NCI-H510A treated with DMSO at 0.1 percent for 48 hours (cell line): ENCODE measurements at regions not wholly inside any gene's neighbourhood (a gene's known extent, or its start where the extent isn't known, plus 50 kb on each side); places are given as distances from the start of the nearest gene placed in this dataset.
"Not testable (repeated sequence)": the region's sequence is repeated elsewhere in the genome, so short reads cannot be mapped to it uniquely, and the experiment has no call there.

ENCODE experiments used
- DNase-seq: peaks from one replicate; lab custom pipeline; 2025; lab: John Stamatoyannopoulos, UW

DNA sequence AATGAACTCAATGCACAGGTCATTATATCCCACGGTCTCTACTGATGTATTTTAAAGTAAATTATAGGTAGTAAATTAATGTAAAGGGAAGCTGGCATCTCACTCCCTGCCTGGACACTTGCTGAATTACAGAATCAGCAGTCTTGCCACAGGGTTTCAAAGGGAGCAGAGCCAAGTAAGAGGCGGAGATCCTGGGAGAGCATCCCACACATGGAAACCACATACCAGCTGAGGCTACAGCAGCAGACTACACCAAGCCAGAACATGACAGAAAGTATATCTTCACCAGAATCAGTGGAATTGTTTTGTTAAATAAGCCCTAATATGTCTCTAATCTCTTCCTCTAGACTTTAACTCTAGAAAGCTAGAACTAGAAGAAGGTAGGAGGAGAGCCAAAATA lies 1689.2 kb upstream of the WWC1 start:
- no peak for DNase-seq

DNA sequence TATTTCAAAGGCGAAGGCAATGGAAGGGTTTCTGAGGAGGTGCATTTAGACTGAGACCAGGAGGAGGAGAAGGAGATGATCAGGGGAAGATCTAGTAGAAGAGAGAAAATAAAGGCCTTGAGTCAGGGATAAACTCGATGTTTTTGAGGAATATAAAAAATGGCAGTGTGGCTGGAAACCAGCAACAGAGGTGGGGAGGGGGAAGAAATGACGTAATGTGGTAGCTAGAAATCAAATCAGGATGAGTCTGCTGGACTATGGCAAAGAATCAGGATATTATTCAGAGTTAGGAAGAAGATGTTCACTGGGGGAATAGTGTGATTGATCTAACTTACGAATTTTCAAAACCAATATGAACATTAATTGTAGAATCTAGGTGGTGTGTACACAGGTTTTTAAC lies 1673.9 kb upstream of the WWC1 start:
- no peak for DNase-seq

DNA sequence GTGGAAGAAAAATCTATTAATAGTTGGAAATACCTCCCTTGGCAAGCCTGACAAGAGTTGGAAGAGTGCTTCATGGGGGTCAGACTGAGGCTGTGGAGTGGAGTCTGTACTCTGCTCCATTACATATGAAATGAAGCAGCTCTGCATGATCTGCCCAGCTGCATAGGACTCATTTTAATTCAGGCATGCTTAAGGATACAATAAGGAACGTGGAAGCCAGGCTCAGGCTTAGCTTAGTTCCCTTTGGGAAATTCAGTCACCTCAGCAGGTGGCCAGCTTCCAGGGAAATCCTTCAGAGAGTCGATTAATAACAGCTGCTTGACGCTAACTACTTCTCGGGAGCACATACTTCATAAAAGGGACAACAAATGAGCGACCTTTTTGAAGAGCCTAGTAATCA lies 1672.9 kb upstream of the WWC1 start:
- DNase-seq: no peak

DNA sequence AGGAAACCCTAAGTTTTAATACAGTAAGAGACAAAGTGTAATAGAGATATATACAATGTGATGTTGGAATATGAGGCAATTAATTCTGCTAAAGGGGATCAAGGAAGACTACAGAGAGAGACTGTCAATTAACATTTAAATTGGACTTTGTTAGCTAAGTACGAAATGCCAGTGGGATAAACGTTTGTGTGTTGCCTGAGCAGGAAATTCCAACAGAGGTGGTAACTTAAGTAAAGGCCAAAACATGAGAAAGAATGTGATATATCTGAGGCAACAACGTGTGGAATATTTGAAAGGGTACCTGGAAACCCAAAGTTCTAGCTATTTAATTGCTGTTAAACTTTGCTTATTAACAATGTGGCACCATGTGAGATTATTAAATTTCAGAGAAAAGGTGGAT lies 1666.9 kb upstream of the WWC1 start:
- DNase-seq: no peak

DNA sequence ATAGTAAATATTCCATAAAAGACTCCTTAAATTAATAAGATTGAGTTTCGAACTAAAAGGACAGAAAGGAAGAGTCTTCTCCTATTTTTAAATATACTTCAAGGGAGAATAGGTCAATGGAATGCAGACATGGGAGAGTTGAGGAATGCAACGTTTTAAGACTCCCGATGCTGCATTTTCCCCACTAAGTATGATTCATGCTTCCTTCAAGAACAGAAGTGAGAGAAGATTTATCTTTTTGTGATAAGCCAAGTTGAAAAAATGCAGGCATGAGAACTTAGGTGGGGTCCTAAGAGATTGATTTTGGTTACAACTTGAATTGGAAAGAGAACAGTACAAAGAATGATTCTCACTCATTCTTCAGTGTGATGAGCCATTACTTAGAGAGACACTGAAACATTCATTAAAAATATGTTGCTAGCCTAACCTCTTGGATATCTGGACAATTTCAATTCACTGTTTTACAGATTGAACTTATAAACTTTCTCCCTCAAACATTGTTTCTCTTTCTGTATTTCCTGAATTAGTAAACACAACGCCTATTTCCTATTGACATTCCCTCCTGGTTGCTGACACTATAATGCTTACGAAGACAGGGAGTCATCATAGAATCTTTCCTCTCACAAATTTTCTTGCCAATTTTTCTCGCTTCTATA lies 1666.1 kb upstream of the WWC1 start:
- no peak for DNase-seq

DNA sequence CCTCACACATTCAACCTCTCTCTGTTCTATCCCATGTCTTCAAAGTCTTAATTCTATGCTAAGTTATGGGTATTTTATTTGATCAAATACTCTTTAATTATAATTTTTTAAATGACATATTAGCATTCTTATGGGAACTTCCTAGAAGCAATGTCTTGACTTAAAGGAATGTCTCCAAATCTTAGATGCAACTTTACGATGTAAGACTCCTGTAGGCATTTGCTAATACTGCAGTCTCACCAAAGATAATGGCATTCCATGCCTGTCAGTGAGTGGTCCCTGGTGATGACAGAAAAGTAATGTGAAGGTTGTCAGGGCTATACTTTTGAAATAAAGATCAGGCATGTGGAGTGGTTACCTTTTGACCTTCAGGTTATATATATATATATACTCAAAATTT lies 1654.2 kb upstream of the WWC1 start:
- DNase-seq: no peak

DNA sequence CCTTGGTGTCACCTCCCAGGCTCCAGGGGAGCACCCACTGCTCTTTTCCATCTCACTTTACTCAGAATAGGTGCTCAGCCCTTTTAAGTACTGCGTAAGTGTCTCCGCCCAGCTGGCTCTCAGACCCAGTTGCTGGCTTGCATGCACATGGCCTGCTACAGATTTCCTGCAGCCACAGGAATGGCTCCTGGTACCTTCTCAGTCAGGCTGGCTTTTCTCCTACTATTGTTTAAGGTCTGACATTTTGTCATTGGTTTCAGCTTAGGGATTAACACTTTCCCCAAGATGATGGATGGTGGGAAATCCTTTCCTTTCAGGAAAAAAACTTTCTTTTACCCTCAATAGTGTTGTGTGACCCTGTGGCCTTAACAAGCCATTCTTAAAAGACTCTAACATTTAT lies 1652.3 kb upstream of the WWC1 start:
- no peak for DNase-seq

DNA sequence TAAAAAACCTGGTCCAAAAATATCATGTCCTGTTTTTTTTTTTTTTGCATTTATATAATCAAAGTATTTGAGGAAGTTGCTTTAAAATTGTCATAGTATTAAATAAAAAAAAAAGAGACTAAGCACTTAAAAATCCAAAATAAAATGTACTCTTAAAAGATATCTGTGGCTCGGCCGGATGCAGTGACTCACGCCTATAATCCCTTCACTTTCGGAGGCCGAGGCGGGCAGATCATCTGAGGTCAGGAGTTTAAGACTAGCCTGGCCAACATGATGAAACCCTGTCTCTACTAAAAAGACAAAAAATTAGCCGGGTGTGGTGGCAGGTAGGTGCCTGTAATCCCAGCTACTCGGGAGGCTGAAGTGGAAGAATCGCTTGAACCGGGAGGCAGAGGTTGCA lies 1651.3 kb upstream of the WWC1 start:
- DNase-seq: not testable (repeated sequence)

DNA sequence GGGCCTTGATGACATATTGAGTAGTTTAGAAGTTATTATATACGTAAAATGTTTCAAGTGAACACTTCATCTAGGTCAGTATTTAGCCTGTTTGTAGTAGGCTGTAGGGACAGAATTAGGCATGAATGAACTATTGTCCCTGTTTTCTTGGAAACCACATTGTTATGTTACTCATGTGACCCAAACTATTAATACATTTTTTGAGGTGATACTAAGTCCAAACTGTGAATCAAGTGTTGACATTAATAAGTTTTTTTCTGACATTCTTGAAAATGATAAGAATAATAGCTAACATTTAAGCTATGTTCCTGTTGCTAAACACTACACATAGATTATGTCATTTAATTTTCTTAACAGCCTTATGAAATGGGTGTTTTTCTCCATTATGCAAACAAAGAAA lies 1642.7 kb upstream of the WWC1 start:
- no peak for DNase-seq

DNA sequence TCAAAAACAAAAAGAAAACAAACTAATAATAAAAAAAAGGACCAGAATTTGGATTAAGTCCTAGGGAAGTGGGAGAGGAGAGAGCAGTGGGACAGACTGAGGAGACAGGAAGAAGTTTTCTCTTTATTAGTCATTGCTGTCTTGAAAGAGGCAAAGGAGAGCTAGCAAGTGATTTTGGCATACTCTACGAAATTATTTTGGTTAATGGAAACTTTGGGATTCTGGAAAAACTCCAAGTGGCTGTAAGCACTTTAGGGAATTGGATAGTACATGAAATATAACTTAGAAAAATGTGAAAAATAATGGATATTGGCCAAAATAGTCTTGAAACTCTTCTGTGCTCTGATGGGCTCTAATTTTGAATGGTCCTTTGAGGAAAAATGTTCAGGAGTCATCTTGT lies 1641.8 kb upstream of the WWC1 start:
- no peak for DNase-seq

DNA sequence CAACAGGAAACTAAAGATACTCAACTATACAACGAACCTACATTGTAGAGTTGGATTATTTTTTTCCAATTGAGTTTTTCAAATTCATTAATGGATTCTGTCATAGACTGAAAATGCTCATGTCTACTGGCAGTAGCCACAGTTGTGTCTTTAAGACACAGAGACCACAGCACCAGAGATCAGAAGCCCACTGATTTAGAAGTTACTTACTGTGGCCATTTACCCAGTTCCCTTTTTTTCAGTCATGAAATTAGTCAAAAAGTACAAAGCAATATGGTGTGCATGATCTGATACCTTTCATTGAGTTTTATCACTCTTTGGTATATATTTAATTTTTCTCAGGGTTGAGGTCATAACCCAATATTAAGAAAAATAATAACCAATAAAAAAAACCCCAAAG lies 1640.2 kb upstream of the WWC1 start:
- no peak for DNase-seq

DNA sequence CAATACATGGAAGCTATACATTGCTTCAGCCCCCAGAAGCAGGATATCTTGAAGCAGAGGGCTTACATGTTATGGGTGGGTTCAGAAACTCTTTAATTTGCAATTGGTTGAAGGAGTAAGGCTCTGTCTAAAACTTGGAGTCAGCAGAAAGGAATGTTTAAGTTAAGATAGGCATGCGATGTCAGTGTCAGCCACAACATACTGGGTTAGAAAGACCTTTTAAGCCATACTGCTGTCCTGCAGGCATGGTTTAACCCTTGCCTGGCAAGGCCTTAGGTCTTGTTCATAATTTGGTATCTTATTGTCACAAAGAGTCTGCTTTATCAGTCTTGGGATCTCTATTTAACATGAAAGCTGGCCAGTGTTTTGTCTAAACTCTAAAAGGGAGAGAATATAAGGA lies 1619.6 kb upstream of the WWC1 start:
- DNase-seq: no peak

DNA sequence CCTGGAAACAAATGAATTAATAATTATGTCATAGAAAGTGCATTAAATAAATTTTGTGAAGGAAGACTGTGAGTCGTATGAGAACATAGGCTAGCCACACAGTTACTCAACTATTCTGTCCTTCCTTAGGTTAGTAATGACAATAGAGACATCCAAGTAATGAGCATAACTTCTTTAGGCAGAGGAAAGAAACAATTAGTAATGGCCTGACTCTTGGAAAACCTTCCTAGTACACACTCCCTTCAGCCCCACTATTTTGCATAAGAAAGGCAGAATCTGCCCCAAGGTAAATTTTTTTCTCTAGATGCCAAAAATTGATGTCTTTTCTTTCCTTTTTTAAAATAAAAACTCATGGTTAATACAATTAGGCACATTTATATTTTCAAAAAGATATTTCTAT lies 1619.0 kb upstream of the WWC1 start:
- no peak for DNase-seq

DNA sequence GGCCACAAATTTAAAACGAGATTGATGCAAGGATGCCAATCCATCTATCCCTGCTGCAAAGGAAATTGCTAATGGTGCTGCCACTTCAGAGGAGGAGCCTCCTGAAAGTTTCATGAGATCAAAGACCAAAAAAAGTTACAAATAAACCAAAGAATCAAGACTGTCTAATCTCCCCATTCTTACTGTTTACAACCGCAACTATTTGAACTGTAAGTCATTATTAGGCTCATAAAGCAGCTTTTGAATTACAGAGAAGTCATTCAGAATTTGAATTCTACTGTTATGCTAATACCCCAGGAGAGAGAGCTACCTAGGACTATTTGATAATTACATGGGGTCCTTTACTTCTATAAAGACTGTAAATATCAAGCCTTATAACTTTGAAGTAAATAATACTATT lies 1613.6 kb upstream of the WWC1 start:
- no peak for DNase-seq

DNA sequence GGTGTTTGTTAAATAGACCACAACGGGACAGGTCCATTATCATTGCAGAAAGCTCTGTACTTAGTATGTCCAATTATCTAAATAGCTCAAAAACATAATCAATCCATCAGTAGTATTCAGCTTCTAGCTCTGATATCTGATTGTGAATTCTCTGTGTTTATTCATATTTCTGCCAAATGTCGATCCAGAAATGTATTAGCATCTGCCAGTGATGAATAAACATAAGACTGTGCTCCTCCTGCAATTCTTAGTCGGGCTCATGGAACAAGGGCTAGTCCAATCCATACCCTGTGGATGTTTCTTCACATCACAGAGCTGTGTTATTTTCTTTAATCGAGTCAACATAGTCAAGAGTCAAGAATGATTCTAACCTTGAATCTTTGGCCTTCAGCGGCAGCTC lies 1612.1 kb upstream of the WWC1 start:
- DNase-seq: no peak

DNA sequence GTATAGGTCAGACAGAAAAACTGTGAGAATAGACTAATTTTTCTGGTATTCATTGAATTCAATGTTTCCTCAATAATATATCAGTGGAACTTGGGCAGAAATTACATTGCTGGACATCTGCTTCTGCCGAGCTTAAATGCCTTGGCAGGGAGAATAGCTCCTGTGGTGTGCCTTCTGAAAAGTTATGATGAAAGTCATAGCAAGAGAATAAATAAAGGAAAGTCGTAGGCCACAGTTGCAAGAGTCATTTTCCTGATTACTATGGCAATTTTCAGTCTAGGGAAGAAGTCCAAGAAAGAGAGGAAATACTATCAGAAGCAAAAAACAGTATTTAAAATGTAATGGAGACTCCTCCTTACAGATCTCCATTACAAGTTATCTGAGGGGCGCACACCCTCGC lies 1596.1 kb upstream of the WWC1 start:
- no peak for DNase-seq

DNA sequence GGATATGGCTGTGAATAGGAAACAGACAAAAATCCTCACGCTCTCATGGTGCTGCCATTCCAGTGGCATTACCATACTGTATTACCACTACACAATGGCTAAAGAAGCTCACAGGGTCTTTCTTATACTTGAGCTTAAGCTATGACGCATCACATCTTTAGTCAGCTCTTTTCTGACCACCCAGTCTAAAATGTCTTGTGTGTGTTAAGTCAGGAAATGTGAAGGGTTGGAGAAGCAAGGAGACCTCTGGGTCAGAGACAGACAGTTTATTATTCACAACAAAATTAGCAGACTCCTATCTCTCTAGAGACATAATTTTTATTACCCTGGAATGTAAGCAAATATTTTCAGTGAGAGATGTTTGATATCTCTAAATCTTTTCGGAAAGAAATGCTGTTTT lies 1583.2 kb upstream of the WWC1 start:
- DNase-seq: no peak

DNA sequence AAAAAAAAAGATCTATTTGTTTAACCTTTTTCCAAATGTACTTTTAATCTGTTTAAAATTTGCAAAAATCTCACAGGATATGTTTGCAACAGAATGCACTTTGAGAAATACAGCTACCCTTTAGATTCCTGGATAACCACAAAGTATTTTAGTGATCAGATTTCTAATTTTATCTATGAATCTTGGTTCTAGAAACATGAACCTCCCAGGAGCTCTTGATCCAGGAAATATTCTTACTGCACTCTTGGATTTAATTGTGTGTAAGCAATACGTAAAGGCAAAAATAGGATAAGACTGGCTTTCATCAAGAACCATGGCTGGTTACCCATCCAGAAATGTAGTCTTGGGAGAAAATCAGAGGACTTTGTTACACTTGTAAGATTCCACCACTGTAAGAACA lies 1581.8 kb upstream of the WWC1 start:
- no peak for DNase-seq

DNA sequence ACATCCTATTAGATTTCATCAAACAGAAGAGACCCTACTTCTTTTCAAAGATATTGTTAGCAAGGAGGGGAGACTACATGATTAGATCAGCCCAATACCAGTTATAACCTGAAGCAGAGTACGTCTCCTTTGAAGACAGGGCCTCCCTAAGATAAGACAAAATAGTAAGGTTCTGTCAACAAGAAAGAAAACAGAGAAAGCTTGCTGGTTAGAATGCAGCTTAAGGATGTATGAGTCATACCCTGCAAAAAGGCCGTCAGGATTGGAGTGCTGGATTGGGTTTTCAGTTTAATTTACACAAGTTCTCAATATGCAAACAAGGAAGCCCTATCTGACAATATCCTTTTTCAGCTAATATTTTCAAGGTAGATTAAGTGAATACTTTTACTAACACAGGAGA lies 1581.2 kb upstream of the WWC1 start:
- DNase-seq: no peak

DNA sequence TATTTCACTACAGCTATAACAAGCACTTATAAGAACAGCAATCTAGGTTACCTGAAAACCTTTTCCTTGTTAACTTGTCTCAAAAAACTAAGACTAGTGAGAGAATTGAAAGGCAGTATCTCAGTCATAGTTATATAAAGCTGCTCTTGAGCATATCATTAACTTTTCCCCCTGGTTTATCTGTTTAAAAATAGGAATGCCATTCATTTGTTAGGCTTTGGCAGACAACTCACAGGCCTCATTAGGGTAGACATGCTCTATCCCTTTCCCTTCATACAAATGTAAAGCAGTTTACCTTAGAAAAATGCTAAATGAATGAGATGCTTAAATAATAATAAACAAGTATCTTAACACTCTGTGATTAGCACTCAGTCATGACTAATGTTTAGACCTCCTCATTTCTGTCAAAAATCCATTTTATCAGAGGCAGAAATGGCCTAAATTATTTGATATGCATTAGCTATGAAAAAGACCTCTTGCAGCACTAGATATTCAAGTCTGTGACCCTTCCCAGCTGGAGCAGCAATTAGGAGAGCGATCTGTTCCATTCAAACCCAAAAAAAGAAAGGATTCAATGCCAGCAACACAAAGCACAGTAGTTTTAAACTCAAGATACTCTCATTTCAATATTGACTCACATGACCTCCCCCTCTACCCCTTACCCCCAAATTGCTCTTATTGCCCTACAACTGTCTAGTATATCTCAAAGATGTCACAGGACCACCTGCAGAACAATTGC lies 1578.8 kb upstream of the WWC1 start:
- DNase-seq: no peak

DNA sequence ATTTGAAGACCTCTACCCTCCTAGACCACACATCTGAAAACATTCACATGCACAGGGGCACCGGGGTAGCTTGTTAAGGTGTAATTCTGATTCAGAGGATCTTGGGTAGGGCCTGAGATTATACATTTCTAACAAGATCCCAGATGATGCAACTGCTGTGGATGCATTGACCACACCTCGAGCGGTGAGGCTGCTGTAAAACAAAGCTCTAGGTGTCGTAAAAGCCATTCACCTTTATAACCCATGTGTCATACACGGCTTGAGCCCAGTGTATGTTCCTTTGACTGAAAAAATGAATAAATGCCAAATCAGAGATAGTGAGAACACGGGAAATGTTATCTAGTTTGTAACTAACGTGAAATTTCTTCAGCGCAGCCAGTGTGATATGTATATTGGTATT lies 1578.2 kb upstream of the WWC1 start:
- DNase-seq: no peak

DNA sequence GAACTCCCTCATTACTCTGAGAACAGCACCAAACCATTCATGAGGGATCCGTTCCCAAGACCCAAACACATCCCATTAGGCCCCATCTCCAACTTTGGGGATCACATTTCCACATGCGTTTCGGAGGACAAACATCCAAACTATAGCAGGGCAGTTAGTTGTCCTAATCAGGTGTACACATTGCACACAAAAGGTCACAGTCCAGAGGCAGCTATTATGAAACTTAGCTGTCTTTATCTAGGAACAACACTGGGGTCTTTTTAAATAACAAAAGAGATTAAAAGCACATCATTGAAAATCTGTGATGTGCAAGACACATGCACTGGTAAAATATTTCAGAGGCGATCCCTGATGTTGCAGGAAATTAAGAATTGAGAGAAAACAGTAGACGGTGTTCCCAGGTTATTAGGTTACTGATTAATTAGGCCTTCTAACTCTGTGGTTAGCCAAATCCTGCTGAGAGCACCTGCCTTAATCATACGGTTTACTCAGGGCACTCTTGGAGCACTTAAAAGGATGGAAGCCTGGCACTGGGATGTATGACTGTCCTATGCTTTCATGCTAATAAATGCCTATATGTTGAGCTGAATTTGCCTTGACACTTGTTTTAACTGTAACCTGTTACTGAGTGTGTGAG lies 1574.5 kb upstream of the WWC1 start:
- no peak for DNase-seq

DNA sequence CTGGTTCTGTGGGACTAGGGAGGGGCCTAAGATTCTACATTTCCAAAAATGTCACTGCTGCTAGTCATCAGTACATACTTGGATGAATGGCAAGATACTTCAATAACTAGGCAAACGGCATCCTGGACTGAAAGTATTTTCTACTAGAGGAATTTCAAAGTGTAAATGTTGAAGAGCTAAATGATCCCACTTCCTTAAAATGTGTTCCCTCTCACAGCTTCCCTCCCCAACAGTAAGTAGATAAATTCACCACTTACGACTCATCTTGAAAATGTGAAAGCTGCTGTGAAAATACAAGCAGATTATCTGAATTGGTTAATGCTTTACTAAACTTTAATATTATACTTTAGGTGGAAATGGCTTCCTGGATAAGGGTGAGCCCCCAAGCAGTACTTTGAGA lies 1571.5 kb upstream of the WWC1 start:
- no peak for DNase-seq

DNA sequence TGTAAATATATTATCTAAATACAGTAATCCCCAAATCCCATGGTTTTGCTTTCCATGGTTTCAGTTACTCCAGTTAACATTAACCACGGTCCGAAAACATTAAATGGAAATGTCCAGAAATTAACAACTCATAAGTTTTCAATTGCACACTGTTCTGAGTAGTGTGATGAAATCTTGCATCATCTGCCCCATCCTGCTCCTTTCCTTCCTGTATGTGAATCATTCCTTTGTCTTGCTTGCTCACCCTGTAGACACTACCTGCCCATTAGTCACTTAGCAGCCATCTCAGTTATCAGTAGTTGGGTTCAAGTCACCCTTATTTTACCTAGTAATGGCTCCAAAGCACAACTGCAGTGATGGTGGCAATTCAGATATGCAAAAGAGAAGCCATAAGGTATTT lies 1568.5 kb upstream of the WWC1 start:
- DNase-seq: no peak
